HCT116 (cell line): ENCODE measurements at regions not wholly inside any gene's neighbourhood (a gene's known extent, or its start where the extent isn't known, plus 50 kb on each side); places are given as distances from the start of the nearest gene placed in this dataset. TPM values are rescaled to one million over a fixed set of nuclear protein-coding genes. Genes with fewer than 3 reads are reported as not detected.

Source experiments
- ATAC-seq: fragments of 200-7000 bp; cut with Tn5 transposase; 2 replicates; pipeline ENCODE4 v1.9.1; 2020; ENCODE audit warnings: mild to moderate bottlenecking, moderate library complexity
- BruUV-seq: library from RNA; stranded (reverse); fragments of 400-500 nt; replicated peaks from 2 replicates; lab custom pipeline; 2021; lab: Mats Ljungman, UMichigan
- CTCF ChIA-PET: fragments of 300-600 bp; sonication (Branson Sonifier 250); formaldehyde crosslinking; loops from one replicate; lab custom pipeline; 2021; ENCODE audit warnings: antibody characterized with exemption; lab: Charles Lee
- POLR2A ChIA-PET: fragments of 300-600, 350-600 bp; sonication (Branson Sonifier 250); formaldehyde crosslinking; loops from one replicate; lab custom pipeline; 2021; ENCODE audit warnings: antibody characterized with exemption; lab: Charles Lee
- RAD21 ChIA-PET, 2 experiments: fragments of 300-600 bp; sonication (Branson Sonifier 250); formaldehyde crosslinking; loops; one replicate each; lab custom pipeline; 2023; ENCODE audit warnings: low total read pairs in 2 of 2; ENCODE audit not compliant: uncharacterized antibody in 2 of 2, unreplicated experiment in 2 of 2, low non-redundant PET in 1 of 2; lab: Charles Lee
- DNase-seq: peaks from one replicate; pipeline ENCODE4 v3.0.0-alpha.2; 2010; ENCODE audit warnings: low read depth, low spot score
- H2AFZ ChIP-seq: fragments of 200-600 bp; shearing (Covaris generic), sonication (generic); 2 replicates; pipeline ENCODE4 v1.6.1; 2017; ENCODE audit warnings: low read depth, mixed run types, mixed read lengths, antibody characterized with exemption, low read length; ENCODE audit not compliant: poor library complexity, severe bottlenecking
- H3K27ac ChIP-seq: 2 replicates; pipeline ENCODE4 v1.5.1; 2012; ENCODE audit warnings: low read depth, low read length
- H3K27me3 ChIP-seq: fragments of 200-600 bp; sonication (generic); 2 replicates; pipeline ENCODE4 v1.6.1; 2016; ENCODE audit warnings: mixed run types, low read length, mixed read lengths; ENCODE audit not compliant: insufficient read depth
- H3K36me3 ChIP-seq, 2 experiments: fragments of 200-500 bp in 1 of 2; fragments of 200-600 bp in 1 of 2; sonication (Bioruptor generic) in 1 of 2; sonication (generic) in 1 of 2; 2 replicates each; pipeline versions ENCODE4 v1.5.1 to v1.6.1; 2014 to 2016; ENCODE audit warnings: low read length in 2 of 2, inconsistent platforms in 1 of 2, mixed read lengths in 1 of 2, mixed run types in 1 of 2; ENCODE audit not compliant: insufficient read depth in 2 of 2, control insufficient read depth in 1 of 2
- H3K4me1 ChIP-seq, 2 experiments: fragments of 200-600 bp in 1 of 2; sonication (generic) in 1 of 2; 2 replicates each; pipeline versions ENCODE4 v1.5.1 to v1.6.1; 2012 to 2017; ENCODE audit warnings: low read length in 2 of 2, inconsistent platforms in 1 of 2, mild to moderate bottlenecking in 1 of 2, mixed read lengths in 1 of 2, mixed run types in 1 of 2, moderate library complexity in 1 of 2; ENCODE audit not compliant: insufficient read depth in 2 of 2, control insufficient read depth in 1 of 2
- H3K4me2 ChIP-seq: fragments of 200-600 bp; sonication (generic); 2 replicates; pipeline ENCODE4 v1.6.1; 2017; ENCODE audit warnings: mixed run types, low read length, mixed read lengths
- H3K4me3 ChIP-seq, 2 experiments: fragments of 200-600 bp in 1 of 2; sonication (generic) in 1 of 2; replicated peaks in 1 of 2; 2 replicates each; pipeline ENCODE4 v1.5.1; 2011 to 2016; ENCODE audit warnings: low read length in 2 of 2, control low read depth in 1 of 2, low read depth in 1 of 2, mild to moderate bottlenecking in 1 of 2, mixed read lengths in 1 of 2, mixed run types in 1 of 2
- H3K79me2 ChIP-seq: fragments of 200-600 bp; sonication (generic); 2 replicates; pipeline ENCODE4 v1.6.1; 2017; ENCODE audit warnings: mild to moderate bottlenecking, mixed run types, low read length, moderate library complexity, mixed read lengths; ENCODE audit not compliant: insufficient read depth
- H3K9ac ChIP-seq: fragments of 200-600 bp; sonication (generic); 2 replicates; pipeline ENCODE4 v1.6.1; 2016; ENCODE audit warnings: low read length, mixed read lengths
- H3K9me2 ChIP-seq: fragments of 200-600 bp; sonication (generic), shearing (Covaris generic); 2 replicates; pipeline ENCODE4 v1.6.1; 2017; ENCODE audit warnings: mixed run types, mild to moderate bottlenecking, moderate library complexity; ENCODE audit not compliant: insufficient read depth
- H3K9me3 ChIP-seq, 2 experiments: fragments of 200-500 bp in 1 of 2; fragments of 200-600 bp in 1 of 2; sonication (Bioruptor generic) in 1 of 2; sonication (generic) in 1 of 2; 2 replicates each; pipeline ENCODE4 v1.6.1; 2014 to 2017; ENCODE audit warnings: low read length in 2 of 2, mixed read lengths in 2 of 2, inconsistent platforms in 1 of 2, low read depth in 1 of 2, mild to moderate bottlenecking in 1 of 2, mixed run types in 1 of 2, moderate library complexity in 1 of 2; ENCODE audit not compliant: control insufficient read depth in 1 of 2, insufficient read depth in 1 of 2
- H4K20me1 ChIP-seq: fragments of 200-600 bp; sonication (generic), shearing (Covaris generic); 2 replicates; pipeline ENCODE4 v1.6.1; 2017; ENCODE audit warnings: mixed run types, mild to moderate bottlenecking, moderate library complexity; ENCODE audit not compliant: insufficient read depth
- CBX3 ChIP-seq: IDR thresholded peaks from 2 replicates; pipeline ENCODE4 v1.6.1; 2012; ENCODE audit warnings: low read depth
- EGR1 ChIP-seq: IDR thresholded peaks from 2 replicates; pipeline ENCODE4 v1.6.1; 2012; ENCODE audit warnings: low read depth
- EZH2 ChIP-seq: fragments of 200-600 bp; sonication (generic); IDR thresholded peaks from 2 replicates; pipeline ENCODE4 v1.6.1; 2017; ENCODE audit warnings: antibody characterized with exemption, mixed run types
- EZH2phosphoT487 ChIP-seq: fragments of 200-600 bp; IDR thresholded peaks from 2 replicates; pipeline ENCODE4 v1.6.1; 2018; ENCODE audit warnings: antibody characterized with exemption, borderline replicate concordance
- RAD21 ChIP-seq: IDR thresholded peaks from 2 replicates; pipeline ENCODE4 v1.6.1; 2012; ENCODE audit warnings: low read depth, mild to moderate bottlenecking
- SIN3A ChIP-seq: IDR thresholded peaks from 2 replicates; pipeline ENCODE4 v1.6.1; 2012; ENCODE audit warnings: low read depth
- SP1 ChIP-seq: IDR thresholded peaks from 2 replicates; pipeline ENCODE4 v1.6.1; 2012; ENCODE audit warnings: low read depth
- SRF ChIP-seq: IDR thresholded peaks from 2 replicates; pipeline ENCODE4 v1.6.1; 2012; ENCODE audit warnings: low read depth
- TCF7L2 ChIP-seq: IDR thresholded peaks from 2 replicates; pipeline ENCODE4 v1.7.0; 2011; ENCODE audit warnings: borderline replicate concordance, inconsistent platforms; ENCODE audit not compliant: insufficient read depth, insufficient read length; ENCODE audit errors: extremely low read depth
- ZBTB33 ChIP-seq: IDR thresholded peaks from 2 replicates; pipeline ENCODE4 v1.6.1; 2011; ENCODE audit warnings: mild to moderate bottlenecking, low read length, moderate library complexity; ENCODE audit not compliant: insufficient replicate concordance; ENCODE audit errors: extremely low read depth
- ZFX ChIP-seq: fragments of 450-650 bp; IDR thresholded peaks from 2 replicates; pipeline ENCODE4 v1.6.1; 2017
- ZNF274 ChIP-seq: fragments of 200-500 bp; sonication (Bioruptor generic); IDR thresholded peaks from 2 replicates; pipeline ENCODE4 v1.6.1; 2014; ENCODE audit warnings: mild to moderate bottlenecking, low read depth, low read length, inconsistent platforms
- intact Hi-C: fragments of 100-400 bp; cut with micrococcal nuclease; formaldehyde crosslinking; loops from 2 replicates; pipeline ENCODE4 v1.10.0; 2022
- microRNA counts: library from miRNA; unstranded; fragments of <30 nt; microRNA quantifications from one replicate; lab custom pipeline; 2015
- microRNA-seq: library from miRNA; unstranded; fragments of <30 nt; microRNA quantifications from one replicate; pipeline ENCODE4, GENCODE V29; 2016; ENCODE audit warnings: borderline number of aligned reads
- TF ChIP-seq, protein P1 (sequence below): IDR thresholded peaks from 2 replicates; pipeline ENCODE4 v1.6.1; 2012; ENCODE audit warnings: low read depth

DNA sequence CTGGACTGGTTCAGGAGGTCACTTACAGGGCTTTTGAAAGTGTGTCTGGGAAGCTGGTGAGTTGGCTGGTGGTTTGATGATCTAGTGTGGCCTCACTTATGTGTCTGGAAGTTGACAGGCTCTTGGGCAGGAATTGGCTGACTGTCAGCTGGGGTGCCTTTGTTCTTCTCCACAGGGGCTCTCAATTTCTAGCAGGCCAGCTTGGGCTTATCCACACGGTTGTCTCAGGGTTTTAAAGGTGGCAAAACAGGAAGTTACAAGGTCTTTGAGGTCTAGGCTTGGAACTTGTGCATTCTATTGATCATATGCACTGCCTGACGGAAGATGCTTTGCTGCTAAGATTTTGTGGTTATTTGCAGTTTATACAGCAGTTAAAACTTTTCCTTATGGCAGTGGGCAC is 52.0 kb upstream of the CELF4 start:
- H3K9ac ChIP-seq = no peak overlapping the region
- no TSS peak for BruUV-seq
- peaks cover 28% of the 10 kb centered on the region; the same call in 1 of the 2 replicates for H3K27me3 ChIP-seq
- H3K9me3 ChIP-seq = no peaks in the 10 kb centered on the region
- DNase-seq (no peak), ATAC-seq (no peak)
- H3K9me2 ChIP-seq = no peaks in the 10 kb centered on the region
- H3K27ac ChIP-seq = no peak overlapping the region
- H3K79me2 ChIP-seq = no peaks in the 10 kb centered on the region
- ChIA-PET CTCF (no interaction called here), RAD21 (no interaction called here), POLR2A (no interaction called here)
- TF ChIP-seq SIN3A (no peak), EGR1 (no peak), EZH2phosphoT487 (no peak), TCF7L2 (no peak), ZBTB33 (no peak), ZNF274 (no peak), ZFX (no peak), SP1 (no peak), CBX3 (no peak), RAD21 (no peak), EZH2 (no peak), SRF (no peak)
- TF ChIP-seq, protein P1, sequence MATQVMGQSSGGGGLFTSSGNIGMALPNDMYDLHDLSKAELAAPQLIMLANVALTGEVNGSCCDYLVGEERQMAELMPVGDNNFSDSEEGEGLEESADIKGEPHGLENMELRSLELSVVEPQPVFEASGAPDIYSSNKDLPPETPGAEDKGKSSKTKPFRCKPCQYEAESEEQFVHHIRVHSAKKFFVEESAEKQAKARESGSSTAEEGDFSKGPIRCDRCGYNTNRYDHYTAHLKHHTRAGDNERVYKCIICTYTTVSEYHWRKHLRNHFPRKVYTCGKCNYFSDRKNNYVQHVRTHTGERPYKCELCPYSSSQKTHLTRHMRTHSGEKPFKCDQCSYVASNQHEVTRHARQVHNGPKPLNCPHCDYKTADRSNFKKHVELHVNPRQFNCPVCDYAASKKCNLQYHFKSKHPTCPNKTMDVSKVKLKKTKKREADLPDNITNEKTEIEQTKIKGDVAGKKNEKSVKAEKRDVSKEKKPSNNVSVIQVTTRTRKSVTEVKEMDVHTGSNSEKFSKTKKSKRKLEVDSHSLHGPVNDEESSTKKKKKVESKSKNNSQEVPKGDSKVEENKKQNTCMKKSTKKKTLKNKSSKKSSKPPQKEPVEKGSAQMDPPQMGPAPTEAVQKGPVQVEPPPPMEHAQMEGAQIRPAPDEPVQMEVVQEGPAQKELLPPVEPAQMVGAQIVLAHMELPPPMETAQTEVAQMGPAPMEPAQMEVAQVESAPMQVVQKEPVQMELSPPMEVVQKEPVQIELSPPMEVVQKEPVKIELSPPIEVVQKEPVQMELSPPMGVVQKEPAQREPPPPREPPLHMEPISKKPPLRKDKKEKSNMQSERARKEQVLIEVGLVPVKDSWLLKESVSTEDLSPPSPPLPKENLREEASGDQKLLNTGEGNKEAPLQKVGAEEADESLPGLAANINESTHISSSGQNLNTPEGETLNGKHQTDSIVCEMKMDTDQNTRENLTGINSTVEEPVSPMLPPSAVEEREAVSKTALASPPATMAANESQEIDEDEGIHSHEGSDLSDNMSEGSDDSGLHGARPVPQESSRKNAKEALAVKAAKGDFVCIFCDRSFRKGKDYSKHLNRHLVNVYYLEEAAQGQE = no peak
- no peak overlapping the region for H2AFZ ChIP-seq
- H4K20me1 ChIP-seq = no peaks in the 10 kb centered on the region
- H3K4me2 ChIP-seq = no peak overlapping the region
- intact Hi-C loops = no loop called here
- H3K4me3 ChIP-seq = no peak overlapping the region
- H3K4me1 ChIP-seq = no peaks in the 10 kb centered on the region
- no peaks in the 10 kb centered on the region for H3K36me3 ChIP-seq

MicroRNAs encoded in the stretch of these regions (microRNA counts, 767-probe panel; counts per million panel counts)
- microRNA hsa-miR-924 (lab: Ali Mortazavi, UCI) = not detected

Small RNA genes lying in the stretch of these regions (microRNA-seq; reads per million reads assigned to microRNA genes)
- gene MIR4318 (not detected), gene MIR5583-1 (not detected), gene MIR5583-2 (not detected), gene MIR924 (not detected)
